GM21825 (cell line): ENCODE measurements at regions not wholly inside any gene's neighbourhood (a gene's known extent, or its start where the extent isn't known, plus 50 kb on each side); places are given as distances from the start of the nearest gene placed in this dataset.

Experiments used
- ATAC-seq: cut with Tn5 transposase; IDR thresholded peaks from one replicate; pipeline ENCODE4 v1.9.1; 2021; ENCODE audit warnings: mild to moderate bottlenecking, moderate library complexity; ENCODE audit not compliant: unreplicated experiment

DNA sequence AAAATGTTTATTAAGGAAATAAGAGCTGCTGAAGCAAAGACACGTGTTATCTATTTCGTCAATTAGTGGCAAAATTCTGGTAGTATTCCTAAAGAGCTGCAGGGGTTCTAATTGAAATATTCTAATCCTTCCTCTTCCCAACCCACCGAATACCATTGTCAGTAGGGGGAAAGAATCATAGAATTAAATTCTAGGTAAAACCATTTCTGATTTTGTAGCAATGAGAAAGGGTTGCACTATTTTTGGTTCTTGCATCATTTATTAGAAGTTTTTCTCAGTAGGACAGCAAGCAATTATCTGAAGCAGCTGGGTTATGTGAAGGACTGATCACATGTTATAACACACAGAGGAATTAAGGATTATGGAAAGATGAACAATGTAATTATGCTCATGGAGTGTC is 80.3 kb upstream of the SEMA6A start:
- ATAC-seq, result no peak

DNA sequence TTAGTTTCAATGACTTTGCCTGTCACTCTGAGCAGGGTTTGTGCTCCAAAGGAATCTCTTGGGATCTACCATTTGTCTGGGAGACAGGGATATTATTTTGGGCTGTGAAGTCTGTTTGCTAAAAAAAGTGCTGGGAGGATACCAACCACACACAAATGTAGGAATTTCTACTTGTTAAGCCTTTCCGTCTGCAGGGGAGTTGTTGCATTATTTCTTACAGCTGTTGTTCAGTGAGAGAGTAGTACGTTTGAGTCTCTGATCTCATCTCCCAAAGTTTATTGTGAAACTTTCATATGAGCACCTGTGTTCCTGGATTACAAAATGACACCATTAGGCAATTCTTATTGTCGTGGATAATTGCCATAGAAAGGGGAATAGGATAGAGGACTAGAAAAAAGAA is 78.3 kb upstream of the SEMA6A start:
- ATAC-seq, result no peak

GRCh38 chr5:116652196-116652729 is 77.6 kb upstream of the SEMA6A start:
- peak; percentile 93 for ATAC-seq

GRCh38 chr5:116651653-116652052 is 77.0 kb upstream of the SEMA6A start:
- ATAC-seq, result no peak

GRCh38 chr5:116650964-116651363 is 76.3 kb upstream of the SEMA6A start:
- no peak for ATAC-seq

- ATAC-seq, result no peak
Measured at GRCh38 chr5:116650544-116650943, 75.9 kb upstream of the SEMA6A start.

- no peak for ATAC-seq
Measured at GRCh38 chr5:116646611-116647289, 72.1 kb upstream of the SEMA6A start.

GRCh38 chr5:116645627-116646026 is 71.0 kb upstream of the SEMA6A start:
- peak; percentile 83 for ATAC-seq

- no peak for ATAC-seq
Measured at GRCh38 chr5:116640236-116640635, 65.6 kb upstream of the SEMA6A start.

GRCh38 chr5:116637149-116637740 is 62.6 kb upstream of the SEMA6A start:
- ATAC-seq, result no peak

DNA sequence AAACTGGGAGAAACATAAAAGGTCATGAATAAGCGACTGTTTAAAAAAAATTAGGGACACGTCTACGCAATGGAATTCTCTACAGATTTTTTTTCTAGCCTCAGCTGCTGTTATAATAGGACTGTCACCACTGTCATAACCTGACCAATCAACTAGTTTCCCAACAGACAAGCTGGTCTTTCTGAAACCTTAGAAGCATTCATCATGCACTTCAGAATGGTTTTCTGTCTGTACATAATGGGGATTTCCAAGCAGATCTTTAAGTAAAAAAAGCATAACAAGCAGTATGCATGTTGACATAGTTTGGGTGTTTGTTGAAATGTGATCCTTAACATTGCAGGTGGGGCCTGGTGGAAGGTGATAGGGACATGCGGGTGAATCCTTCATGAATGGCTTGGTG is 58.3 kb upstream of the SEMA6A start:
- no peak for ATAC-seq

GRCh38 chr5:116631147-116631546 is 56.5 kb upstream of the SEMA6A start:
- no peak for ATAC-seq

DNA sequence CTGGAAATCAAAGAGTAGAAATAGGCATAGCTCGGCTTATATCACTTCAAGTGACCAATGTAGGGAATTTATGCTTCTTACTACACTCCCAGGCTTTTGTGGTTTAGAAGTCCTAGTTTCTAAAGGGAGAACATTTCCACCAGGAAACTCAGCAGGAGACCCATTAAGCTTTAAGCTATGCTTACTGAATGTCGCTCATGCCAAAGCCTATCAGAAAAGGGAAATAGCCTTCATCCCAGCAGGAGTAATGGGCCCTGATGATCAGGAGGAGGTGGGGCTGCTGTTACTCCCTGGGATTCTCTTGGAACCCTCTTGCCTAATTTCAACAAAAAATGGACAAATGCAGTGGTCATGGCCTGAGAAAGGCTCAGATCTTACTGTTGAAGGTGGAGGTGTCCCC is 54.5 kb upstream of the SEMA6A start:
- ATAC-seq, result no peak

GRCh38 chr5:116626945-116627679 is 52.5 kb upstream of the SEMA6A start:
- peak; percentile 83 for ATAC-seq

- ATAC-seq, result no peak
Measured at GRCh38 chr5:116626272-116626723, 51.7 kb upstream of the SEMA6A start.
